ENCODE measurements at regions not wholly inside any gene's neighbourhood (a gene's known extent, or its start where the extent isn't known, plus 50 kb on each side); places are given as distances from the start of the nearest gene placed in this dataset.

GRCh38 chr17:72542317-72542716 is 421.5 kb downstream of the SOX9 start:
- TF ChIP-seq, protein P1, sequence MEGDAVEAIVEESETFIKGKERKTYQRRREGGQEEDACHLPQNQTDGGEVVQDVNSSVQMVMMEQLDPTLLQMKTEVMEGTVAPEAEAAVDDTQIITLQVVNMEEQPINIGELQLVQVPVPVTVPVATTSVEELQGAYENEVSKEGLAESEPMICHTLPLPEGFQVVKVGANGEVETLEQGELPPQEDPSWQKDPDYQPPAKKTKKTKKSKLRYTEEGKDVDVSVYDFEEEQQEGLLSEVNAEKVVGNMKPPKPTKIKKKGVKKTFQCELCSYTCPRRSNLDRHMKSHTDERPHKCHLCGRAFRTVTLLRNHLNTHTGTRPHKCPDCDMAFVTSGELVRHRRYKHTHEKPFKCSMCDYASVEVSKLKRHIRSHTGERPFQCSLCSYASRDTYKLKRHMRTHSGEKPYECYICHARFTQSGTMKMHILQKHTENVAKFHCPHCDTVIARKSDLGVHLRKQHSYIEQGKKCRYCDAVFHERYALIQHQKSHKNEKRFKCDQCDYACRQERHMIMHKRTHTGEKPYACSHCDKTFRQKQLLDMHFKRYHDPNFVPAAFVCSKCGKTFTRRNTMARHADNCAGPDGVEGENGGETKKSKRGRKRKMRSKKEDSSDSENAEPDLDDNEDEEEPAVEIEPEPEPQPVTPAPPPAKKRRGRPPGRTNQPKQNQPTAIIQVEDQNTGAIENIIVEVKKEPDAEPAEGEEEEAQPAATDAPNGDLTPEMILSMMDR (IDR thresholded peaks at IDR 0.05; ENCODE audit: low read length): no peak
- TF ChIP-seq EZH2 (optimal IDR thresholded peaks at IDR 0.05; ENCODE audit: low read depth, low read length): no peak
- TF ChIP-seq EZH2phosphoT487 (IDR thresholded peaks at IDR 0.05; ENCODE audit: low read length): no peak
